ENCODE measurements at regions not wholly inside any gene's neighbourhood (a gene's known extent, or its start where the extent isn't known, plus 50 kb on each side); places are given as distances from the start of the nearest gene placed in this dataset.

DNA sequence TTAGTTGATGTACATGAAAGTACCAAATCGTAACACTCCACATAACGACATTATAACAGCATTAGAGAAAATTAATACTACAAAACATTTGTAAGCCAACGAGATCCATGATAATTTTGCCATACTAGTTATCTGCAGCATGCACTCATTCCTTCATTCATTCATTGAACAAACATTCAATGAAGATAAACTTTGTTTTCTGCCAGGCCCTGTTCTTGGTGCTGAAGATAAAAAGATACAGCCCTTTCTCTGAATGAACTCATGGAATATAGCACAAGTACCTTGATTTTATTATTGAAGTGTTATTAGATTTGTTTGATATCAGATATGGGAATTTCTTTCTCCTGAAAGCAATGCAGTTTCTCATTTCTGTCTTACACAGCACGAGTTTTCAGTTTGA is 524.0 kb downstream of the TFAP2A start:
- Histone ChIP-seq H3K27me3 (no peaks in the 10 kb centered on the region), H3K36me3 (no peaks in the 10 kb centered on the region), H3K9me3 (no peaks in the 10 kb centered on the region), H3K4me1 (no peaks in the 10 kb centered on the region), H3K4me3 (no peak overlapping the region), H3K27ac (no peak overlapping the region)
- no peak for DNase-seq
- in situ Hi-C loops (cut with MboI; ENCODE audit: low sequenced_read_pairs in 4 of 4) = no loop called here
- TF ChIP-seq, protein P1, sequence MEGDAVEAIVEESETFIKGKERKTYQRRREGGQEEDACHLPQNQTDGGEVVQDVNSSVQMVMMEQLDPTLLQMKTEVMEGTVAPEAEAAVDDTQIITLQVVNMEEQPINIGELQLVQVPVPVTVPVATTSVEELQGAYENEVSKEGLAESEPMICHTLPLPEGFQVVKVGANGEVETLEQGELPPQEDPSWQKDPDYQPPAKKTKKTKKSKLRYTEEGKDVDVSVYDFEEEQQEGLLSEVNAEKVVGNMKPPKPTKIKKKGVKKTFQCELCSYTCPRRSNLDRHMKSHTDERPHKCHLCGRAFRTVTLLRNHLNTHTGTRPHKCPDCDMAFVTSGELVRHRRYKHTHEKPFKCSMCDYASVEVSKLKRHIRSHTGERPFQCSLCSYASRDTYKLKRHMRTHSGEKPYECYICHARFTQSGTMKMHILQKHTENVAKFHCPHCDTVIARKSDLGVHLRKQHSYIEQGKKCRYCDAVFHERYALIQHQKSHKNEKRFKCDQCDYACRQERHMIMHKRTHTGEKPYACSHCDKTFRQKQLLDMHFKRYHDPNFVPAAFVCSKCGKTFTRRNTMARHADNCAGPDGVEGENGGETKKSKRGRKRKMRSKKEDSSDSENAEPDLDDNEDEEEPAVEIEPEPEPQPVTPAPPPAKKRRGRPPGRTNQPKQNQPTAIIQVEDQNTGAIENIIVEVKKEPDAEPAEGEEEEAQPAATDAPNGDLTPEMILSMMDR (IDR thresholded peaks at IDR 0.05 in 4 of 5, conservative IDR thresholded peaks at IDR 0.05 in 1 of 5) = no peak
- no peak for TF ChIP-seq POLR2A (IDR thresholded peaks at IDR 0.05)
- no peak for ATAC-seq
- intact Hi-C loops (cut with DNase I; ENCODE audit: low total_unique reads) = no loop called here

DNA sequence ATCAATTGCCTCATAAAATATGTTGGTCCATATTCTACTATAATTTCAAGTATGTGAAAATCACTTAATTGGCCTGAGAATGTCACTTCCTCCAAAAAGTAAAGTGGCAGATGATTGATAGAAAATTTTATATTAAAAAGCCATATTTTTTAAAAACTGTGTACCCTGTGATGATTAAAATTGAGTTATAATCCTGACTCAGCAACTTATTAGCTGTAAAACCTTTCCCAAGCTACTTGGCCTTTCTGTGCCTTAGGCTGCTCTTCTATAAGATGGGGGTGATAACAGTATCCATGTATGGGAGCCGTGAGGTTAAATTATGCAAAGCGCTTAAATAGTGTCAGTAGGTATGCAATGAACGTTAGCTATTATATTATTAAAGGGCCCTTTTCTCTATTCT is 524.4 kb downstream of the TFAP2A start:
- no peak for ATAC-seq
- Histone ChIP-seq H3K4me1 (no peaks in the 10 kb centered on the region), H3K27ac (no peak overlapping the region), H3K4me3 (no peak overlapping the region), H3K27me3 (no peaks in the 10 kb centered on the region), H3K9me3 (no peaks in the 10 kb centered on the region), H3K36me3 (no peaks in the 10 kb centered on the region)
- no peak for DNase-seq
- intact Hi-C loops (cut with DNase I; ENCODE audit: low total_unique reads) (no loop called here), in situ Hi-C loops (cut with MboI; ENCODE audit: low sequenced_read_pairs in 4 of 4) (no loop called here)
- TF ChIP-seq POLR2A (IDR thresholded peaks at IDR 0.05) = no peak
- TF ChIP-seq, protein P1 (IDR thresholded peaks at IDR 0.05 in 4 of 5, conservative IDR thresholded peaks at IDR 0.05 in 1 of 5) = no peak

DNA sequence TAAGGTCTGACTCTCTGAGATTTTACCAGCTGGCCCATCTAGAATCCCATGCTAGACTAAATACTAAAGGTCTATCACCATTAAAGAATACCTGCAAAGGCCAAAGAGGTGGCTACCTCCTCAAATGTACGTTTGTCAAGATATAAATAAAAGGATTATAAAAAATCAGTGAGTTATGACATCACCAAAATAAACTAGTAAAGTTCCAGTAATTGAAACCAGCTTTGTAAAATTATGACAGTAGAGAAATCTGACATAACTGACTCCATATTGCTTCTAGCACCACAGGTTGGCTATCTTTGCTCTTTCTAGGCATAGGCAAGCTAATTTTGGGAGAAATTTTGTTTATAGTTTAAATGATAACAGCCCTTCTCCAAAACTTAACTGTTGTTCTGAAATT is 536.3 kb downstream of the TFAP2A start:
- Histone ChIP-seq H3K4me1 (no peaks in the 10 kb centered on the region), H3K27ac (no peak overlapping the region), H3K4me3 (no peak overlapping the region), H3K36me3 (no peaks in the 10 kb centered on the region), H3K9me3 (no peaks in the 10 kb centered on the region), H3K27me3 (no peaks in the 10 kb centered on the region)
- in situ Hi-C loops (cut with MboI; ENCODE audit: low sequenced_read_pairs in 4 of 4) (no loop called here), intact Hi-C loops (cut with DNase I; ENCODE audit: low total_unique reads) (no loop called here)
- DNase-seq (no peak), ATAC-seq (no peak)
- TF ChIP-seq, protein P1 (IDR thresholded peaks at IDR 0.05 in 4 of 5, conservative IDR thresholded peaks at IDR 0.05 in 1 of 5) = no peak
- no peak for TF ChIP-seq POLR2A (IDR thresholded peaks at IDR 0.05)

- TF ChIP-seq POLR2A (IDR thresholded peaks at IDR 0.05) = no peak
- TF ChIP-seq, protein P1 (IDR thresholded peaks at IDR 0.05 in 4 of 5, conservative IDR thresholded peaks at IDR 0.05 in 1 of 5) = no peak
- H3K27ac ChIP-seq = no peak overlapping the region
- intact Hi-C loops (cut with DNase I; ENCODE audit: low total_unique reads) = no loop called here
- no peak for ATAC-seq
- no peaks in the 10 kb centered on the region for H3K36me3 ChIP-seq
- H3K4me3 ChIP-seq = no peak overlapping the region
- H3K4me1 ChIP-seq = no peaks in the 10 kb centered on the region
- no peaks in the 10 kb centered on the region for H3K9me3 ChIP-seq
- no peak for DNase-seq
- in situ Hi-C loops (cut with MboI; ENCODE audit: low sequenced_read_pairs in 4 of 4) = no loop called here
- no peaks in the 10 kb centered on the region for H3K27me3 ChIP-seq
These were observed 539.1 kb downstream of the TFAP2A start for GRCh38 chr6:9875605-9876353.

Measured in gastrocnemius medialis (tissue), 4 donors.